Thyroid gland (tissue), 4 donors: ENCODE measurements at regions not wholly inside any gene's neighbourhood (a gene's known extent, or its start where the extent isn't known, plus 50 kb on each side); places are given as distances from the start of the nearest gene placed in this dataset.

Source experiments
- CTCF ChIP-seq, 6 experiments: fragments of 200-600 bp in 3 of 6; fragments of 450-650 bp in 3 of 6; sonication (generic) in 3 of 6; IDR thresholded peaks; one replicate each; pipeline ENCODE4 v1.5.1; 2016 to 2019; ENCODE audit warnings: antibody characterized with exemption in 6 of 6, mild to moderate bottlenecking in 2 of 6, inconsistent platforms in 1 of 6, moderate library complexity in 1 of 6
- POLR2A ChIP-seq, 2 donors: fragments of 450-650 bp; IDR thresholded peaks; one replicate each; pipeline ENCODE4 v1.6.1; 2017; ENCODE audit warnings: antibody characterized with exemption in 2 of 2, mild to moderate bottlenecking in 2 of 2, moderate library complexity in 1 of 2

GRCh38 chr5:175386526-175386925, 57.5 kb downstream of the DRD1 start:
- no peak for TF ChIP-seq POLR2A (IDR thresholded peaks at IDR 0.05)
- TF ChIP-seq CTCF (IDR thresholded peaks at IDR 0.05) = no peak
